T-helper 1 cell treated with Interleukin-12 subunit alpha and Interleukin-12 subunit beta and Interleukin-4 antibody, amounts not matched to agents 30 ng/mL and 1 ng/mL, for 36 hours (primary cell): ENCODE measurements at regions not wholly inside any gene's neighbourhood (a gene's known extent, or its start where the extent isn't known, plus 50 kb on each side); places are given as distances from the start of the nearest gene placed in this dataset.
"Not testable (repeated sequence)": the region's sequence is repeated elsewhere in the genome, so short reads cannot be mapped to it uniquely, and the experiment has no call there.

Experiments
- intact Hi-C: fragments of 100-400 bp; cut with micrococcal nuclease; formaldehyde crosslinking; loops from one replicate; pipeline ENCODE4 v1.15.1; 2024

GRCh38 chr1:208688656-208689315 is 444.6 kb upstream of the PLXNA2 start:
- intact Hi-C loops, result no loop called here

- intact Hi-C loops, result no loop called here
Measured at GRCh38 chr1:208691012-208691411, 446.8 kb upstream of the PLXNA2 start.

GRCh38 chr1:208709981-208710380 is 465.8 kb upstream of the PLXNA2 start:
- intact Hi-C loops, result no loop called here

- intact Hi-C loops, result no loop called here
Measured at GRCh38 chr1:208714323-208714722, 470.1 kb upstream of the PLXNA2 start.

- intact Hi-C loops, result no loop called here
Measured at GRCh38 chr1:208717525-208717924, 473.3 kb upstream of the PLXNA2 start.

- intact Hi-C loops, result no loop called here
Measured at GRCh38 chr1:208722592-208722991, 478.4 kb upstream of the PLXNA2 start.

GRCh38 chr1:208724079-208724478 is 479.9 kb upstream of the PLXNA2 start:
- intact Hi-C loops, result no loop called here

GRCh38 chr1:208728815-208729214 is 484.6 kb upstream of the PLXNA2 start:
- intact Hi-C loops, result no loop called here

- intact Hi-C loops, result no loop called here
Measured at GRCh38 chr1:208731981-208732821, 488.0 kb upstream of the PLXNA2 start.

- intact Hi-C loops, result no loop called here
Measured at GRCh38 chr1:208737161-208737560, 493.0 kb upstream of the PLXNA2 start.

- intact Hi-C loops, result no loop called here
Measured at GRCh38 chr1:208737922-208738321, 493.7 kb upstream of the PLXNA2 start.

- intact Hi-C loops, result not testable (repeated sequence)
Measured at GRCh38 chr1:208739636-208740035, 495.5 kb upstream of the PLXNA2 start.

GRCh38 chr1:208741296-208741695 is 497.1 kb upstream of the PLXNA2 start:
- intact Hi-C loops, result no loop called here

GRCh38 chr1:208743361-208743760 is 499.2 kb upstream of the PLXNA2 start:
- intact Hi-C loops, result no loop called here

GRCh38 chr1:208747979-208748378 is 503.8 kb upstream of the PLXNA2 start:
- intact Hi-C loops, result no loop called here

GRCh38 chr1:208748387-208749165 is 504.4 kb upstream of the PLXNA2 start:
- intact Hi-C loops, result no loop called here

GRCh38 chr1:208756339-208756981 is 512.3 kb upstream of the PLXNA2 start:
- intact Hi-C loops, result no loop called here

- intact Hi-C loops, result no loop called here
Measured at GRCh38 chr1:208757846-208758245, 513.7 kb upstream of the PLXNA2 start.

- intact Hi-C loops, result no loop called here
Measured at GRCh38 chr1:208759255-208759654, 515.1 kb upstream of the PLXNA2 start.

- intact Hi-C loops, result no loop called here
Measured at GRCh38 chr1:208763971-208764370, 519.8 kb upstream of the PLXNA2 start.

- intact Hi-C loops, result no loop called here
Measured at GRCh38 chr1:208766832-208767231, 522.6 kb upstream of the PLXNA2 start.

- intact Hi-C loops, result no loop called here
Measured at GRCh38 chr1:208767816-208768215, 523.6 kb upstream of the PLXNA2 start.
